Activated B cell treated with CpG ODN at 0.5 μM for 24 hours (primary cell): ENCODE measurements at regions not wholly inside any gene's neighbourhood (a gene's known extent, or its start where the extent isn't known, plus 50 kb on each side); places are given as distances from the start of the nearest gene placed in this dataset.

Source experiments
- ATAC-seq: fragments of 200-7000 bp; cut with Tn5 transposase; one replicate; pipeline ENCODE4 v1.10.0; 2021; ENCODE audit warnings: low read depth, mild to moderate bottlenecking, moderate library complexity
- CTCF ChIA-PET: fragments of 350-600 bp; sonication (Branson Sonifier 250); formaldehyde crosslinking; loops from one replicate; lab custom pipeline; 2021; ENCODE audit warnings: antibody characterized with exemption; lab: Charles Lee
- POLR2A ChIA-PET: fragments of 350-600 bp; sonication (Branson Sonifier 250); formaldehyde crosslinking; loops from one replicate; lab custom pipeline; 2021; ENCODE audit warnings: antibody characterized with exemption; lab: Charles Lee
- DNase-seq: peaks from one replicate; pipeline ENCODE4 v3.0.0; 2022
- H3K27ac Mint-ChIP-seq: one replicate; pipeline ENCODE4 v1.8.0; 2020; ENCODE audit warnings: mixed read lengths
- H3K27me3 Mint-ChIP-seq: one replicate; pipeline ENCODE4 v1.8.0; 2021; ENCODE audit warnings: mixed read lengths
- H3K36me3 Mint-ChIP-seq: one replicate; pipeline ENCODE4 v1.8.0; 2021; ENCODE audit warnings: low read depth, mixed read lengths
- H3K4me1 Mint-ChIP-seq: one replicate; pipeline ENCODE4 v1.8.0; 2021; ENCODE audit warnings: mixed read lengths
- H3K4me3 Mint-ChIP-seq: one replicate; pipeline ENCODE4 v1.8.0; 2020; ENCODE audit warnings: mild to moderate bottlenecking, mixed read lengths
- H3K9me3 Mint-ChIP-seq: one replicate; pipeline ENCODE4 v1.8.0; 2020; ENCODE audit warnings: mixed read lengths
- CTCF ChIP-seq: fragments of 200-600 bp; IDR thresholded peaks from one replicate; pipeline ENCODE4 v1.8.0; 2022; ENCODE audit warnings: antibody characterized with exemption, mild to moderate bottlenecking
- intact Hi-C: fragments of 100-400 bp; cut with micrococcal nuclease; formaldehyde crosslinking; loops from one replicate; pipeline ENCODE4 v1.15.1; 2024

- peaks cover 9% of the 10 kb centered on the region for H3K9me3 Mint-ChIP-seq
- ChIA-PET POLR2A (no interaction called here), CTCF (no interaction called here)
- H3K4me3 Mint-ChIP-seq, result no peak overlapping the region
- H3K4me1 Mint-ChIP-seq, result no peaks in the 10 kb centered on the region
- DNase-seq, result no peak
- intact Hi-C loops, result no loop called here
- no peaks in the 10 kb centered on the region for H3K27me3 Mint-ChIP-seq
- no peak overlapping the region for H3K27ac Mint-ChIP-seq
- no peak for ATAC-seq
- H3K36me3 Mint-ChIP-seq, result no peaks in the 10 kb centered on the region
- no peak for TF ChIP-seq CTCF
Measured at GRCh38 chr3:94195381-94195780, 132.5 kb downstream of the NSUN3 start.

- ATAC-seq (no peak), DNase-seq (no peak)
- no peak overlapping the region for H3K27ac Mint-ChIP-seq
- ChIA-PET POLR2A (no interaction called here), CTCF (no interaction called here)
- H3K36me3 Mint-ChIP-seq, result no peaks in the 10 kb centered on the region
- H3K4me1 Mint-ChIP-seq, result no peaks in the 10 kb centered on the region
- no peaks in the 10 kb centered on the region for H3K27me3 Mint-ChIP-seq
- peaks cover 2% of the 10 kb centered on the region for H3K9me3 Mint-ChIP-seq
- H3K4me3 Mint-ChIP-seq, result no peak overlapping the region
- TF ChIP-seq CTCF, result no peak
- intact Hi-C loops, result no loop called here
Measured at GRCh38 chr3:94206291-94206690, 143.4 kb downstream of the NSUN3 start.

DNA sequence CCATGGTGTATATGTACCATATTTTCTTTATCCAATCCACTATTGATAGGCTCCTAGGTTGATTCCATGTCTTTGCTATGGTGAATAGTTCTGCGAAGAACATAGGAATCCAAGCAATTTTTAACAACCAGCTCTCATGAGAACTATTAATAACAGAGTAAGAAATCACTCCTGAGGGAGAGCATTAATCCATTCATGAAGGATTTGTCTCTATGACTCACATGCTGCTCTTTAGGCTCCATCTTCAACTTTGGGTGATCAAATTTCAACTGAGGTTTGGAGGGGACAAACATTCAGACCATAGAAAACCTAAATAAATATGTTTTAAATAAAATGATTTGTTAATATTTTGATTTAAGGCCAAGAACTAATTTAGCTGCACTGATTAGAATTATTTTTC is 147.4 kb downstream of the NSUN3 start:
- ATAC-seq, result no peak
- CTCF ChIA-PET, result no interaction called here

GRCh38 chr3:94217406-94217805 is 154.5 kb downstream of the NSUN3 start:
- CTCF ChIA-PET, result no interaction called here
- Mint-ChIP-seq H3K36me3 (no peaks in the 10 kb centered on the region), H3K4me1 (no peaks in the 10 kb centered on the region), H3K9me3 (peaks cover 7% of the 10 kb centered on the region), H3K27me3 (no peaks in the 10 kb centered on the region), H3K27ac (no peak overlapping the region), H3K4me3 (no peak overlapping the region)
- intact Hi-C loops, result no loop called here
- no peak for TF ChIP-seq CTCF
- no peak for ATAC-seq
- POLR2A ChIA-PET, result no interaction called here
- no peak for DNase-seq

More for the DNA sequence above, 147.4 kb downstream of the NSUN3 start:
- no peak overlapping the region for H3K27ac Mint-ChIP-seq
- POLR2A ChIA-PET, result no interaction called here
- no peaks in the 10 kb centered on the region for H3K27me3 Mint-ChIP-seq
- intact Hi-C loops, result no loop called here
- no peaks in the 10 kb centered on the region for H3K4me1 Mint-ChIP-seq
- H3K9me3 Mint-ChIP-seq, result peaks cover 2% of the 10 kb centered on the region
- DNase-seq, result no peak
- TF ChIP-seq CTCF, result no peak
- H3K36me3 Mint-ChIP-seq, result no peaks in the 10 kb centered on the region
- H3K4me3 Mint-ChIP-seq, result no peak overlapping the region

DNA sequence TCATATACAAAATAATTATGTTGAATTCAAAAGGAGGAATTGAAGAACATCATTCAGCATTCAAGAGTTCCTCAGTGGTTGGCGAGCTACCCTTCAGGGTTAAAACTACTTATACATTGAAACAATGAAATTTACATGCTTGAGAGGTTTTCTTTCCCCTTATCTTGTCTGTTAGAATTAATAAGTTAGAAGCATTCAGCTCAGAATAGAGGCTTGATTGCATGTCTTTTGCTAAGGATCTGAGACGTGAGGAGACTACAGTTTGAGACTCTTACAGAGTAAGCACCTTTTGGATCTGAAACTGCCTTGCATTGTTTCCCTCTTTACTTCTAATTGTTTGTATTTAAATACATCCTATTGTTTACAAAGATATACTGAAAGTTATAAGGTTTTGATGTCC is 157.6 kb downstream of the NSUN3 start:
- Mint-ChIP-seq H3K9me3 (peaks cover 9% of the 10 kb centered on the region), H3K27me3 (no peaks in the 10 kb centered on the region), H3K27ac (no peak overlapping the region), H3K4me3 (no peak overlapping the region), H3K36me3 (no peaks in the 10 kb centered on the region), H3K4me1 (no peaks in the 10 kb centered on the region)
- CTCF ChIA-PET, result no interaction called here
- intact Hi-C loops, result no loop called here
- POLR2A ChIA-PET, result no interaction called here
- no peak for DNase-seq
- ATAC-seq, result no peak
- TF ChIP-seq CTCF, result no peak
